Loucy (cell line): ENCODE measurements at regions not wholly inside any gene's neighbourhood (a gene's known extent, or its start where the extent isn't known, plus 50 kb on each side); places are given as distances from the start of the nearest gene placed in this dataset.

Experiments used
- EZH2phosphoT487 ChIP-seq: fragments of 200-600 bp; IDR thresholded peaks from 2 replicates; pipeline ENCODE4 v1.6.1; 2018; ENCODE audit warnings: antibody characterized with exemption, mild to moderate bottlenecking, moderate library complexity, borderline replicate concordance
- TF ChIP-seq, protein P1 (sequence below): fragments of 200-600 bp; sonication (generic); conservative IDR thresholded peaks from 2 replicates; pipeline ENCODE4 v1.5.1; 2014; ENCODE audit warnings: mild to moderate bottlenecking, antibody characterized with exemption, low read length

GRCh38 chr6:120545353-120545752 is 788.9 kb downstream of the TBC1D32 start:
- TF ChIP-seq, protein P1, sequence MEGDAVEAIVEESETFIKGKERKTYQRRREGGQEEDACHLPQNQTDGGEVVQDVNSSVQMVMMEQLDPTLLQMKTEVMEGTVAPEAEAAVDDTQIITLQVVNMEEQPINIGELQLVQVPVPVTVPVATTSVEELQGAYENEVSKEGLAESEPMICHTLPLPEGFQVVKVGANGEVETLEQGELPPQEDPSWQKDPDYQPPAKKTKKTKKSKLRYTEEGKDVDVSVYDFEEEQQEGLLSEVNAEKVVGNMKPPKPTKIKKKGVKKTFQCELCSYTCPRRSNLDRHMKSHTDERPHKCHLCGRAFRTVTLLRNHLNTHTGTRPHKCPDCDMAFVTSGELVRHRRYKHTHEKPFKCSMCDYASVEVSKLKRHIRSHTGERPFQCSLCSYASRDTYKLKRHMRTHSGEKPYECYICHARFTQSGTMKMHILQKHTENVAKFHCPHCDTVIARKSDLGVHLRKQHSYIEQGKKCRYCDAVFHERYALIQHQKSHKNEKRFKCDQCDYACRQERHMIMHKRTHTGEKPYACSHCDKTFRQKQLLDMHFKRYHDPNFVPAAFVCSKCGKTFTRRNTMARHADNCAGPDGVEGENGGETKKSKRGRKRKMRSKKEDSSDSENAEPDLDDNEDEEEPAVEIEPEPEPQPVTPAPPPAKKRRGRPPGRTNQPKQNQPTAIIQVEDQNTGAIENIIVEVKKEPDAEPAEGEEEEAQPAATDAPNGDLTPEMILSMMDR, result no peak
- no peak for TF ChIP-seq EZH2phosphoT487
